KMS-11 (cell line): ENCODE measurements at regions not wholly inside any gene's neighbourhood (a gene's known extent, or its start where the extent isn't known, plus 50 kb on each side); places are given as distances from the start of the nearest gene placed in this dataset.
"Not testable (repeated sequence)": the region's sequence is repeated elsewhere in the genome, so short reads cannot be mapped to it uniquely, and the experiment has no call there.

Experiments
- H2AFZ ChIP-seq: fragments of 200-600 bp; sonication (generic); 2 replicates; pipeline ENCODE4 v1.6.1; 2016; ENCODE audit warnings: antibody characterized with exemption, mixed run types, low read depth
- H3K27ac ChIP-seq: fragments of 200-600 bp; sonication (generic); 2 replicates; pipeline ENCODE4 v1.6.1; 2016; ENCODE audit warnings: mild to moderate bottlenecking, mixed run types
- H3K27me3 ChIP-seq: fragments of 200-600 bp; sonication (generic); 2 replicates; pipeline ENCODE4 v1.6.1; 2017; ENCODE audit warnings: mild to moderate bottlenecking, low read depth, mixed run types, moderate library complexity; ENCODE audit not compliant: insufficient read depth
- H3K36me3 ChIP-seq: fragments of 200-600 bp; sonication (generic); 2 replicates; pipeline ENCODE4 v1.6.1; 2017; ENCODE audit warnings: mild to moderate bottlenecking, mixed run types; ENCODE audit not compliant: insufficient read depth
- H3K4me1 ChIP-seq: fragments of 200-600 bp; sonication (generic); 2 replicates; pipeline ENCODE4 v1.6.1; 2016; ENCODE audit warnings: mild to moderate bottlenecking, low read depth, mixed run types; ENCODE audit not compliant: poor library complexity, severe bottlenecking
- H3K4me2 ChIP-seq: fragments of 200-600 bp; sonication (generic); 2 replicates; pipeline ENCODE4 v1.7.0; 2016; ENCODE audit warnings: mild to moderate bottlenecking, mixed run types
- H3K4me3 ChIP-seq: fragments of 200-600 bp; sonication (generic); IDR thresholded peaks from 2 replicates; pipeline ENCODE4 v1.6.1; 2017; ENCODE audit warnings: low read depth, low read length, mixed read lengths; ENCODE audit not compliant: insufficient read depth
- H3K79me2 ChIP-seq: fragments of 200-600 bp; sonication (generic); 2 replicates; pipeline ENCODE4 v1.6.1; 2016; ENCODE audit warnings: low read depth, mixed run types; ENCODE audit not compliant: insufficient read depth
- H3K9ac ChIP-seq: fragments of 200-600 bp; sonication (generic); 2 replicates; pipeline ENCODE4 v1.6.1; 2016; ENCODE audit warnings: mild to moderate bottlenecking, mixed run types
- H4K20me1 ChIP-seq: fragments of 200-600 bp; sonication (generic); 2 replicates; pipeline ENCODE4 v1.6.1; 2016; ENCODE audit warnings: mild to moderate bottlenecking, mixed run types; ENCODE audit not compliant: insufficient read depth
- TF ChIP-seq, protein P1 (sequence below): fragments of 200-600 bp; sonication (generic); conservative IDR thresholded peaks from 2 replicates; pipeline ENCODE4 v1.6.1; 2017; ENCODE audit warnings: low read depth, mild to moderate bottlenecking, antibody characterized with exemption, low read length, moderate library complexity, mixed read lengths

DNA sequence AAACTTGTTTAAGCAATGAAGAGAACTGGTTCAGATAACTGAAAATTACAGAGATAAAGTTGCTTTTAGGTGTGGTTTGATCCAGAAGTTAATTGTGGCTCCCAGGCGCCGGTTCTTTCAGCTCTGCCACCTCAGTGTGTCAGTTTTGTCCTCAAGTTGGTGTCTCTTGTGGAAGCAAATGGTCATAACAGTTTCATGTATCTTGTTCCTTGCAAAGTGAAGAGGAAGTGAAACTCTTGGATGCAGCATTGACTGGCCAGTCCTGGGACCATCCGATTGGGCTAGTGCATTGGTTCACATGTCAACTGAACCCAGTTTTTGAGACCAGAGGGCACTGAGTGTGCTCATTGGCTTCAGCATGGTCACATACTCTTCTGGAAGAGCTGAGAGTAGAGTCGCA is 181.4 kb upstream of the GRM7 start:
- Histone ChIP-seq H3K4me2 (peak overlapping the region; percentile 95), H3K27ac (peak overlapping the region; percentile 82), H3K9ac (peak overlapping the region; percentile 25; the same call in 1 of the 2 replicates), H3K27me3 (no peaks in the 10 kb centered on the region), H3K4me3 (no peak overlapping the region), H2AFZ (peak overlapping the region; percentile 43; the same call in 1 of the 2 replicates), H3K79me2 (no peaks in the 10 kb centered on the region), H3K4me1 (peaks cover 24% of the 10 kb centered on the region), H3K36me3 (no peaks in the 10 kb centered on the region), H4K20me1 (no peaks in the 10 kb centered on the region)
- TF ChIP-seq, protein P1, sequence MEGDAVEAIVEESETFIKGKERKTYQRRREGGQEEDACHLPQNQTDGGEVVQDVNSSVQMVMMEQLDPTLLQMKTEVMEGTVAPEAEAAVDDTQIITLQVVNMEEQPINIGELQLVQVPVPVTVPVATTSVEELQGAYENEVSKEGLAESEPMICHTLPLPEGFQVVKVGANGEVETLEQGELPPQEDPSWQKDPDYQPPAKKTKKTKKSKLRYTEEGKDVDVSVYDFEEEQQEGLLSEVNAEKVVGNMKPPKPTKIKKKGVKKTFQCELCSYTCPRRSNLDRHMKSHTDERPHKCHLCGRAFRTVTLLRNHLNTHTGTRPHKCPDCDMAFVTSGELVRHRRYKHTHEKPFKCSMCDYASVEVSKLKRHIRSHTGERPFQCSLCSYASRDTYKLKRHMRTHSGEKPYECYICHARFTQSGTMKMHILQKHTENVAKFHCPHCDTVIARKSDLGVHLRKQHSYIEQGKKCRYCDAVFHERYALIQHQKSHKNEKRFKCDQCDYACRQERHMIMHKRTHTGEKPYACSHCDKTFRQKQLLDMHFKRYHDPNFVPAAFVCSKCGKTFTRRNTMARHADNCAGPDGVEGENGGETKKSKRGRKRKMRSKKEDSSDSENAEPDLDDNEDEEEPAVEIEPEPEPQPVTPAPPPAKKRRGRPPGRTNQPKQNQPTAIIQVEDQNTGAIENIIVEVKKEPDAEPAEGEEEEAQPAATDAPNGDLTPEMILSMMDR = no peak; the same call in 1 of the 2 replicates

DNA sequence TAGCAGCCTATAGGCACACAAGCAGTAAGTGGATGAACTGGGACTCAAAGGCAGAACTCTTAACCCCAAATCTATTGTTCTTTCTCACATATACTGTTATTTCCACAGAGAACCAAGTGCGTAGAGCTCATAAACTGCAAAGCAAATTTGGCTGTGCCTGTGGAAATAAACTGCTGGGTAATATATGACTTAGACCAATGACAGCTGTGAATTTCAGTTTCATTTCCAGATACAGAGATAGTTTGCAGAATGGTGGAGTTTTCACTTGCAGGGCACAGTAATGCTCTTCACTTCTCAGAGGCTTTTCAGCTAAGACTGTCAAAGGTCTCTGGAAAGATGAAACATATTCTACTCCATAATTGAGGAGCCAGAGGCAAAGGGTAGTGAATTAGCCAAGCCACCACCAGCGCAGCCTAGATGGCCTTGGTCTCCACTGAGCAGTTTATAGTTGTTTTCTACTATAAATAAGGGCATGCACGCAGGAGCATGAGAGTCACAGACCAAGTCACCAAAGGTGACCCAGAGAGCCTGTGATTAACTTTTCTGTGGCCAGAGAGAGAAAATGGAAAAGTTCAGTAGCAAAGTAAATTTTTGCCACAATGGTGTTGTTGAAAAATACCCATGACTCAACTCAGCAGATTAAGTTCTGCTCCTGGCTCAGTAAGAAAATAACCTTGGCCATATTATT is 180.7 kb upstream of the GRM7 start:
- no peaks in the 10 kb centered on the region for H3K27me3 ChIP-seq
- no peaks in the 10 kb centered on the region for H3K36me3 ChIP-seq
- H3K4me2 ChIP-seq = peak overlapping the region; percentile 95
- peak overlapping the region; percentile 82 for H3K27ac ChIP-seq
- H3K79me2 ChIP-seq = no peaks in the 10 kb centered on the region
- H3K4me1 ChIP-seq = peaks cover 24% of the 10 kb centered on the region
- peak overlapping the region; percentile 43; the same call in 1 of the 2 replicates for H2AFZ ChIP-seq
- H3K9ac ChIP-seq = peak overlapping the region; percentile 25; the same call in 1 of the 2 replicates
- TF ChIP-seq, protein P1 = no peak
- H3K4me3 ChIP-seq = no peak overlapping the region
- no peaks in the 10 kb centered on the region for H4K20me1 ChIP-seq

DNA sequence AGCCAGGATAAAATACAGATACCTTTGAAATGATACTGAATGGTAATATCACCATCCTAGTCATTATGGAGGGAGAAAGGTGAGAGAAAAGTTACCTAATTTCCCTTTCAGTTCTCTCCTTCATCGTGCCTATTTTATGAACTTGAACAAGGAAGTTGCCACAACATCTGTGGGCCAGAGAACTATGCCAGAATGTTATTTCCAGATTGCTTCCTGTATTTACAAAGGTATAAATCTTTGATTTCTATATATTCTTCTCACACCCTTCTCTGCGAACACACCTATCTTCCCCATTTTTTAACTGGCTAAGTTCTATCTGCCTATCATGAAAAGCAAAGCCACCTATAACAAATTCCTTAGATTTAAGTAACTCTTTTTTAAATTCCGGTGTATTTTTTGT is 163.6 kb upstream of the GRM7 start:
- Histone ChIP-seq H3K4me1 (no peaks in the 10 kb centered on the region), H3K36me3 (no peaks in the 10 kb centered on the region), H3K27me3 (no peaks in the 10 kb centered on the region), H2AFZ (no peak overlapping the region), H3K4me2 (no peak overlapping the region), H3K27ac (no peak overlapping the region), H3K9ac (no peak overlapping the region), H4K20me1 (no peaks in the 10 kb centered on the region), H3K79me2 (no peaks in the 10 kb centered on the region), H3K4me3 (no peak overlapping the region)
- TF ChIP-seq, protein P1 = no peak

DNA sequence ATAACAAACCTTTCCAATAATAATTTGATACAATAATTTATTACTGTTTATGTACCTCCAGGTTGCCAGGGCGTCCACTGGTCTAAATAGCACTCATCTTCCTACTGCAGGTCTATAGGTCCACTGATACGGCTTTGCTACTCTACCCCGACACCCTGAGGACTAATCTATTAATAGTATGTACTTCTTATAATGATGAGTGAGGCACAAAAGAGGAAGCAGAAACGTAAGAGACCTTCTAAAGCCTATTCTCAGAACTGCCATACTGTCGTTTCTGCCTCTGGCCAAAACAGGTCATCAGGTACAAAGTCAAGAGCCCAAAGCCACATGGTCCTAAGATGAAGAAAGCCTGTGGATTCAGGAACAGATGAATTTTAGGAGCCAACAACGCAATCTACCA is 163.2 kb upstream of the GRM7 start:
- H3K4me1 ChIP-seq = no peaks in the 10 kb centered on the region
- H3K4me2 ChIP-seq = no peak overlapping the region
- no peak overlapping the region for H2AFZ ChIP-seq
- no peaks in the 10 kb centered on the region for H3K27me3 ChIP-seq
- H3K79me2 ChIP-seq = no peaks in the 10 kb centered on the region
- H3K36me3 ChIP-seq = no peaks in the 10 kb centered on the region
- H4K20me1 ChIP-seq = no peaks in the 10 kb centered on the region
- TF ChIP-seq, protein P1 = no peak
- no peak overlapping the region for H3K4me3 ChIP-seq
- H3K27ac ChIP-seq = no peak overlapping the region
- H3K9ac ChIP-seq = no peak overlapping the region

DNA sequence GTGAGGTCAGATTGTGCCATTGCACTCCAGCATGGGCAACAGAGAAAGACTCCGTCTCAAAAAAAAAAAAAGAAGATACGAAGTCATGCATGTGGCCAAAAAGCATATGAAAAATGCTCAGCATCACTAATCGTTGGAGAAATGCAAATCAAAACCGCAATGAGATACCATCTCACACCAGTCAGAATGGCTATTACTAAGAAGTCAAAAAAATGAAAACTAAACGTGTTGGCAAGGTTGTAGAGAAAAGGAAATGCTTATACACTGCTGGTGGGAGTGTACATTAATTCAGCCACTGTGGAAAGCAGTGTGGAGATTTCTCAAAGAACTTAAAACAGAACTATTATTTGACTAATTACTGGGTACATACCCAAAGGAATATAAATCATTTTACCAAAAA is 156.1 kb upstream of the GRM7 start:
- H4K20me1 ChIP-seq, H3K27ac ChIP-seq, H3K79me2 ChIP-seq, H3K4me3 ChIP-seq, H3K9ac ChIP-seq, H3K27me3 ChIP-seq, H3K4me1 ChIP-seq, H2AFZ ChIP-seq, H3K36me3 ChIP-seq, H3K4me2 ChIP-seq: not testable (repeated sequence)
